DND-41 (cell line): ENCODE measurements at regions not wholly inside any gene's neighbourhood (a gene's known extent, or its start where the extent isn't known, plus 50 kb on each side); places are given as distances from the start of the nearest gene placed in this dataset.

Source experiments
- EZH2 ChIP-seq: IDR thresholded peaks from 3 replicates; pipeline ENCODE4 v1.6.1; 2012; ENCODE audit warnings: borderline replicate concordance, low read depth, mild to moderate bottlenecking, moderate library complexity, low read length, inconsistent platforms; ENCODE audit not compliant: severe bottlenecking
- TF ChIP-seq, protein P1 (sequence below): IDR thresholded peaks from 2 replicates; pipeline ENCODE4 v1.5.1; 2012; ENCODE audit warnings: borderline replicate concordance, low read length, moderate library complexity, mild to moderate bottlenecking; ENCODE audit not compliant: poor library complexity, severe bottlenecking; ENCODE audit errors: extremely low read depth

DNA sequence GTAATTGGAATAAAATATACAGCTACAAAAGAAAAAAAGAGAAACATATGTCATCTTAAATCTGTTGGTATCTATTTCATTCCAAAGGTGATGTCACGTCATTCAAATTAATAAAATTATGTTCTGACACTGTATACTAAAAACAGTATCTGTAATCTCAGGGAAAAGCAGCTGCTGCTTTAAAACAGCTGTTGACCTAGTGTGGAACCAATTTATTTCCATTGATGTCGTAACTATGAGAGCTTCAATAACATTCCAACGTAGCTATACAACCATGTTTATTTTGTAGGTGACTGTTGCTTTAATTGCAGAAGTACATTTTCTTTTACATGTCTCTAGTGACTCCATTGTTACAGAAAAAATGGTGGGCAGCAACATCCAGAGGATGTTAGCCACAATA is 571.7 kb downstream of the RPS29 start:
- TF ChIP-seq, protein P1, sequence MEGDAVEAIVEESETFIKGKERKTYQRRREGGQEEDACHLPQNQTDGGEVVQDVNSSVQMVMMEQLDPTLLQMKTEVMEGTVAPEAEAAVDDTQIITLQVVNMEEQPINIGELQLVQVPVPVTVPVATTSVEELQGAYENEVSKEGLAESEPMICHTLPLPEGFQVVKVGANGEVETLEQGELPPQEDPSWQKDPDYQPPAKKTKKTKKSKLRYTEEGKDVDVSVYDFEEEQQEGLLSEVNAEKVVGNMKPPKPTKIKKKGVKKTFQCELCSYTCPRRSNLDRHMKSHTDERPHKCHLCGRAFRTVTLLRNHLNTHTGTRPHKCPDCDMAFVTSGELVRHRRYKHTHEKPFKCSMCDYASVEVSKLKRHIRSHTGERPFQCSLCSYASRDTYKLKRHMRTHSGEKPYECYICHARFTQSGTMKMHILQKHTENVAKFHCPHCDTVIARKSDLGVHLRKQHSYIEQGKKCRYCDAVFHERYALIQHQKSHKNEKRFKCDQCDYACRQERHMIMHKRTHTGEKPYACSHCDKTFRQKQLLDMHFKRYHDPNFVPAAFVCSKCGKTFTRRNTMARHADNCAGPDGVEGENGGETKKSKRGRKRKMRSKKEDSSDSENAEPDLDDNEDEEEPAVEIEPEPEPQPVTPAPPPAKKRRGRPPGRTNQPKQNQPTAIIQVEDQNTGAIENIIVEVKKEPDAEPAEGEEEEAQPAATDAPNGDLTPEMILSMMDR: no peak
- no peak for TF ChIP-seq EZH2
